GM21447 (cell line): ENCODE measurements at regions not wholly inside any gene's neighbourhood (a gene's known extent, or its start where the extent isn't known, plus 50 kb on each side); places are given as distances from the start of the nearest gene placed in this dataset.

Experiments used
- ATAC-seq: cut with Tn5 transposase; IDR thresholded peaks from one replicate; pipeline ENCODE4 v1.9.1; 2021; ENCODE audit not compliant: unreplicated experiment

DNA sequence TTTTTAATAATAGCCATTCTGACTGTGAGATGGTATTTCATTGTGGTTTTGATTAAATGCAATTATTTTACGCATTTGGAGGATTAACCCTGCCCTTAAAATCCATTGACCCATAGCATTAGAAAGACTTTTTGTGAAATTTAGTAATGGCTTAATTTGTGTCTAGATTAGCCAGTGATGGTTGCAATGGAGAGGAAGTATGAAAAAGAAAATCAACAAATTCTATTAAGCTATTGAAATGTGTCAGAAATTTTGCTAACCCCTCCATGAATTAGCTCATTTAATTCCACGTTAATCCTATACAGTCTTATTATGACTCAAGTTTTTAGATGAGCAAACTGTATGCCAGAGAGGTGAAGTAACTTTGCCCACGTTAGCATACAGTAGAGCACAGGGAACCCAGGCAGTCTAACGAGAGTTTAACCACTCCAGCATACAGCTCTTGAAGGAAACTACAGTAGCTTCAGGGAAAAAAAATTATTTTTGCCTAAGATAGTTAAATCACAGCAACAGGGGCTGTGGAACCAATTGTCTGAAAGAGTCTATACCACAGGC, 158.2 kb upstream of the PPP2R2B start:
- ATAC-seq, result no peak

DNA sequence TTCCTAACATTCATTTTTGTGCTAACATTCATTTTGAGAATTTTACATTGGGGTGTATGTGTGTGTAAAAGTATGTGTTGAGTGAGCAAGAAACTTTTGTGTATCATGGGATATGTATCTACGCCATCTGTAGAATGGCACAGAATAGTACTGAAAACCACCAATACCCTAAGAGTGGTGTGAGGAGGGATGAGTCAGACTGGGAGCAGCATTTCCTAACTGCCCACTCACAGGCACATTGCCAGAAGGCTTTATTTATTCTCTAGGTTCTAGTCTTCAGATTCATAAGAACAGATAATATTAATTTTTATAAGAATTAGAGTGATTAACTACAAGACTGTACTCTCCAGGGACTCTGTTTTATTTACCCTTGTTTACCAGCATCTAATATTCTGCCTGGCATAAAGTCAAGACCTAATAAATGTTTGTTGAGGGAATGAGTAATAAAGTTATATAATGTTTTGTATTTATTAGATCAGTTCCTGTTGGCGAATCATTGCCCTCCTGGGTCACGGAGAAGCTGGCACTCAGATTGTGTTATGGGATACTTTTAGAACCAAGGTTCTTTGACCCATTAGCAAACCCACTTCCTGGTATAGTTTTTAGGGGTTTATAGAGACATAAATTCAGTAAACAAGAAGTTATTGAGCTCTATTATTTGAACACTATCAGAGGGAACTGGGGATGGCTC, 159.1 kb upstream of the PPP2R2B start:
- ATAC-seq, result no peak

DNA sequence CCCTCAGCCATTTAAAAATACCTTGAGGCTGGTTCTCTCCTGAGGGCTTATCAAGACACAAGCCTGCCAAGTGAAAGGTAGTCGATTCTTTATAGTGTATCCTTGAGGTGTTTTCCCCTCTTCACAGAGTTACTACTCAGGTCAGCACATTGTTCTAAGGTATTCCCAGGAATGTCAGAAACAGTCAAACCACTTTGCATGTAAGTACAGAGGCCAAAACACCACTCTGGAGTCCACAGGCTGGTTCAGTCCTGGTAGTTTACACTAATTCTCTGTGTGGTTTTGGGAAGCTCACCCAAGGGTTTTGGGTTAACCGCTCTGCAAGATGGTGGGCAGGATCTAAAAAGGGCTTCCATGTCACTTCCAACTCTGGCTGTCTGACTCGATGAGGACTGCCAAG, 162.3 kb upstream of the PPP2R2B start:
- ATAC-seq, result no peak

DNA sequence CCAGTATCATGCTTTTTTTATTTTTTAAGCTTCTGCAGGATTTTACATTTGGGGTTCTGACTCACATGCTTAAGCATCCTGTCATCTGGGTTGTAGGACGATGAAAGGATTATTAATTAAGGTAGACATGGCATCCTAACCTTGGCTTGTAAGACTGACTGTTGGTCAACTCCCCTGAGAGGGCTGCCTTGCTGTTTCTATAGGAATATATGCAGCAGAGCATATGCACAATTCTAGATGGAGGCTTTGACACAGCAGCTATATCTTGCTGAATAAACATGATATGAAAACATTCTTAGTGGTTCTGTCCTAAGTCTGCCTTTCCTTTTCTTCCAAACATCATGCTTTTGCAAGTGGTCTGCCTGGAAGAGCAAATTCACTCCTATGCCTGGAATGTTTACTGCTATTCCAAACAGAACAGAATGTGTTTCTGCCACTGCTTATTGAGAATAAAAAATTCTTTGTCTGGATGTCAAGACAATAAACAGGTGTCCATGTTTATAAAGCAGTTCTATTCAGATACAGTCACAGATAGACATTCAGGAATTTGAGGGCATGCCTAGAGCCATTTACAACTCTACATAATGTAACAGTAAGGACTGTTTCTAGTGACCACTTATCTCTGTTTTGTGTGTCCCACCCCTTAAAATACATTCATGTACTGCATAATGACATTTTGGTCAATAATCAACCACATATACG, 166.2 kb upstream of the PPP2R2B start:
- ATAC-seq, result no peak

DNA sequence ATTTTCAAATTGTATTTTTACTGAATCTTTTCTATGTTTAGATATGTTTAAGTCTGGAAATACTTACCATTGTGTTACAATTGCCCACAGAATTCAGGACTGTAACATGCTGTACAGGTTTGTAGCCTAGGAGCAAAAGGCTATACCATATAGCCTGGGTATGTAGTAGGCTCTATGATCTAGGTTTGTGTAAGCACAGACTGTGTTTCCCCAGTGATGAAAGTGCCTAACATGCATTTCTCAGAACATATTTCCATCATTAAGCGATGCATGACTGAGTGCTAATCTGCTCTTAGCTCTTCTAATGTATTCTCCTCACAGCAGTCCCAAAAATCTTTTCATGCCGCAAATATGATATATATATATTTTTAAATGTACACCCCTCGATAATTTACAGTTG, 166.7 kb upstream of the PPP2R2B start:
- no peak for ATAC-seq

DNA sequence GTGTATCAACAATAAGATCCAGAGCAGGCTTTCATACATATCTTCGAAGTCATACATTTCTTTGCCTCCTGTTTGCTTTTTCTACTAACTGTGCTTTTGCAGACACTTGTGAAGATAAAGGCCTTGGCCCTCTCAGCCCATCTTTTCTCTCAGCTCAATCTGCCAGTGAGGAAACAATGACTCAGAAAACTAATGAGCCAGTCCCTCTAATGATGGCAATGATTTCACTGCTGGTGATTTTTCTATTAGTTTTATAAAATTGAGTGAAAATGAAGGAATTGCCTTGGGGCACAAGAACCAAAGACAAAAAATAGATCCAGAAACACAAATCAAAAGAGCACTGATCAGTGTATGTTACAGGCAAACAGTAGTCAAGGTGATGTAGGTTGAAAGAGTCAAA, 167.7 kb upstream of the PPP2R2B start:
- no peak for ATAC-seq

DNA sequence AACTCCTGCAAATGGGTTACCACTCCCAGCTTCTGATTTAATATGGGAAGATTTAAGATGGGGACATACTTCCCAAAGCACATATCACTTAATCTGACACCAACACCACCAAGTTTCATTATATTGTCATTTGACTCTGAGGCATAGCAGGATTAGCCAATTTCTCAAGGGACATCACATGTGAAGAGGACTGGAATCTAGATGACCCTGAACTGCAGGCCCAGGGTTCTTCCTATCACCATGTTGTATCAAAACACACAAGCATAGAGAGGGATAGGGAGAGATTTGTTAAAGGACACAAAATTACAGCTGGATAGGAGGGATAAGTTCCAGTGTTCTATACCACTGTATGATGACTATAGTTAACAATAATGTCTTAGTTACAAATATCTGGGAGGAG, 168.3 kb upstream of the PPP2R2B start:
- no peak for ATAC-seq

DNA sequence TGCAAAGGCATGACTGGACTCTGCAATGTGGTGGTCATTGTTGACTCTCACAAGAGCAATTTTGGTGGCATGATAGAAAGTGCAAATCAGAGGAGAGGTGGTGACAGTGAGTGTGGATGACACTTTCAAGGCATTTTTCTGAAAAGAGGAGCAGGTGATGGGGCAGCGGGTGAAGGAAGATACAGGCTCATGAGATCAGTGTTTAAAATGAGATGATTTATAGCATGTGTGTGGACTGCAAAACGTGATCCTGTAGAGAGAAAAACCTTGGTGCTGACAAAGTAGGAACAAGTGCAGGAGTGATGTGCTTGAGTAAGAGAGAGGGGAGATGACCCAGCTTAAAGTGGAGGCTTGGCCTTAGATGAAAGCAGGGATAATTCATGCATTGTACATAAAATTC, 171.2 kb upstream of the PPP2R2B start:
- no peak for ATAC-seq

DNA sequence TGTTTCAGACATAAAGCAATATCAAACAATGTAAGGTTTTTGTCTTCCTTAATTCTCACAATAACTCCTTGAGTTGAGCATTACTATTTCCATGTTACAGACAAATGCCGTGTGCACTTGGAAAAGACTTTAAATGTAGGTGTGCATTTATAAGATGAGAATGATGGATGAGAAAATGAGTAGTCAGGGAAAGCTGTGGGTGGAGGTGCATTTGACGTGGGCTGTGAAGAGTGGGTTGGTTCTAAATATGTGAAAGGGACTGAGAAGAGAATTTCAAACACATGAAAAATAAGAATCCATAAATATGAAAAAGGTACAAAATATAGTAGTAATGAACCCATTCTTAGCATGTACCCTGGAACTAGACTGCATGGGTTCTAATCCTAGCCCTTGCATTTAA, 171.6 kb upstream of the PPP2R2B start:
- ATAC-seq, result no peak

DNA sequence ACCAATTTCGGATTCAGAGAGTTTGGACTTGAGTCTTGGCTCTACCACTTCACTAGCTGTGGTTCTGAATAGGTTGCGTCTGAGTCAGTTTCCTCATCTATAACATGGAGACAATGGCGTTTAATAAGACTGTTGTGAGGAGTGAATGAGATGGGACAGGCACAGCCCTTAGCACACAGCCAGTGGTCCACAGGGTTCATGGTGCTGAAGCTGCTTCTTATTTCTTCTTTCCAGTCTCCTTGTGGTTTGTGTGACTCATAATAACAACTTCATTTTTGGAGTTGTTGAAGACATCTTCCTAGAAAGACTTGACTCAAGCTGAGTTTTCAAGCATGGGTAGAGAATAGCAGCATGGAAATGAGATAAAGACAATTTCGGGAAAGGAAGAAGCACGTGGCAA, 172.6 kb upstream of the PPP2R2B start:
- ATAC-seq, result no peak

DNA sequence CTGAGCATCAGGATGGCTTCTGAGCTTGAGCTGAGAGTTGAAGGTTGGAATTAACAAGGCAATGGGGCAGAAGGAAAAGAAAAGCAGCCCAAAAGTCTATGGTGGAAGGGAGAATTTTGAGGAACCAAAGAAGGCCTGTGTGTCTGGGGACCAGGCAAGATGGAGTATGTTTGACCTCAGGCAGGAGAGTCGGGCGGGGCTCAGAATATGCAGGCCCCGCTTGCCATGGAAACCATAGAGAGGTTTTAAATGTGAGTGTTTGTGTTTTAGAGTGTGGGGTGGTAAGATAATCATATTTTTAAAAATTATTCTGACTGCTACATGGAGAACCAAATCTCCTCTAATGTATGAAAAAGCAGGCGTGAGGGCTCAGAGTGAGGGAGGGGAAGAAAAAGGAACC, 174.0 kb upstream of the PPP2R2B start:
- no peak for ATAC-seq

DNA sequence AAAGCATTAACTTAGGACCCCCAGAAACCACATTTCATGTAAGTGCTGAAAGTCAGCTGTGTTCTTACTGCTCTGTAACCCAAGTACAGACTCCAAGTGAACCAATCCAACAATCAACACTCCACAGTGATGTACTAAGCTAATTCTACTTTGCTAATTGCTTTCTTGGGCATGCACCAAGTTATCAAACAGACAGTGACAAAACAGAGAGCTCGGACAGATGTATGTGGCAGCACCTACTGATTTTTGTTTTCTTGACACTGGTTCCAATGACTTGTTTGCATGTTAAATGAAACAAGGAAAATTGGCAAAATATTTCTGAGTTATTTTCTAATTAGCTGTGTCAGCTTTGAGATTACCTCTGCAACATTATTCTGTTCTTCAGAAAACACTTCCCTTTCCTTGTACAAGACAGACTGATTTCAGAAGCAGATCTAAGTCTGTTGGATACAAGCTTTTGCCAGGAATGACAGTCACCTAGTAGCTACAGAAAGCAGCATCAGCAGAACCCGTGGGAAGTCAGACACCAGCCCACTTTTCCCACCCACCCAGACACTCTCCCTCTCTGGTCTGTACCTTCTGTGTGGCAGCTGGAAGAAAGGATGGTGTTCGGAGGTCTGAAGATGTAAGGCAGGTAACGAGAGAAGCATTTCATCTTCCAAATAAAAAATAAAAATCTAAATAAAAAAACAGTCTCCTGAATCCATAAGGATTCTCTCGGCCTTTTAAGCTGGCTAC, 176.7 kb upstream of the PPP2R2B start:
- ATAC-seq, result no peak

DNA sequence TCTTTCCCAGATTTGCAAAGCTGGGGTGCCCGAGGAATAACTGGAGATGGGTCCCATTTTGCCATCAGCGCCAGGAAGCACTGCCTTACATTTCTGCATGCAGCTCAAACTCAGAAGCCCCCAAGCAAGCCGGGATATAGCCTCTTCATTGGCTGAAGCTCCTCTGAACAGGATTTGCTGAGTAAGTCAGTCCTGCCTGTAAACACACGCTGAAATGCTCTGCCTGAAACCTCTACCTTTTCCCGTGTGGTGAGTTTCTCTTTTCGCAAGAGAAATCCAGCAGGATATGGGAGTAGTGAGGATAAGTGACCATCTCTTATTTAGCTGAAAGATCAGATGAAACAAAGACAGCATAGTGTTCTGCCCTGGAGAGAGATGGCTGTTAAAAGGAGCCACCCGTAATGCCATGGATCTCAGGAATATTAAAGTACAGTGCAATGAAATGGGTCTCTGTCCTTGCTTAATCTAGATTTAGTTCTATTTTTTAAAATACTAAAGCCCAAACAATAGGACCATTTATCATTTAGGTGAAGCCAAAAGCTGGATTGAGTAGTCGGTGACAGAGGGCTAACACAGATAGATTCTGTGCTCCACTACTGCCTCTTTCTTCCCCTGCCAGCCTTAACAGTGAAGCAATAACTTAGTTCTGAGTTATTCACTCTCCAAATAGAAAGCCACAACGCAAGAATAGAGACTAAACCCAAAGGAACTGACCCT, 177.5 kb upstream of the PPP2R2B start:
- ATAC-seq, result no peak

DNA sequence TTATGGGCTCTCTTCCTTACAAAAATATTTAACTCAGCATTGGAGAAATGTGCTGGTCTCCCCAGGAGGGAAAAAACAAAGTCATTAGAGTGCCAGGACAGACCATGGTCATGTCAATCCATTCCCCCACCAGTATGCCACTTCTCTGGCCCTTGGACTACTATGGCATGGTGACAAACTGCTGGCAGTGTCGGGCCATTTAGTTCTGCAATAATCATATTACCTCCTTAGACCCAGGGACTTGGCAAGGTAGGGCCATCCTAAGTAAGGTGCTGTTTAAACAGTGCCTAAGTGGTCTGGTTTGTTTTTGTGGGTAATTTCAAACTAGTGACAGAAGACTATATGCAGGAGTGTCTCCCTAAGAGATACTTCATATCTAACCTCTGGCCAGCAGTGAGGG, 177.8 kb upstream of the STK32A start:
- ATAC-seq, result no peak

DNA sequence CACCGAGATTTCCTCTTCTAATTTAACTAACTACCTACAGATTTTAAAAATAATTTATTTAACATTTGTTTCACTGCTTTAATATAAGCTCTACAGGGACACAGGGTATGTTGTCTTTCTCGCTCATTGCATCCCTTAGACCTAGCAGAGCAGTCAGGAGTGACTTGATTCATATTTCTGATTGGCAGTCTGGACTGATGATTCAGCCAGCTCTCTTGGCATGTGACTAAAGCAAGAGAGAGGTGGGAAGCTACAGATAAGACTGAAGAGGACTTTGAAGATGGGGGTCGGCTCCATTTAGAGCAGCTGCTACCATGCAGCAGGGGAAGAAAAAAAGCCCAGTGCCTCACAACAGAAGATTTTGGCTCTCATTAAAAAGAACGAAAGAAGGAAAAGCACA, 173.4 kb upstream of the STK32A start:
- ATAC-seq, result no peak

DNA sequence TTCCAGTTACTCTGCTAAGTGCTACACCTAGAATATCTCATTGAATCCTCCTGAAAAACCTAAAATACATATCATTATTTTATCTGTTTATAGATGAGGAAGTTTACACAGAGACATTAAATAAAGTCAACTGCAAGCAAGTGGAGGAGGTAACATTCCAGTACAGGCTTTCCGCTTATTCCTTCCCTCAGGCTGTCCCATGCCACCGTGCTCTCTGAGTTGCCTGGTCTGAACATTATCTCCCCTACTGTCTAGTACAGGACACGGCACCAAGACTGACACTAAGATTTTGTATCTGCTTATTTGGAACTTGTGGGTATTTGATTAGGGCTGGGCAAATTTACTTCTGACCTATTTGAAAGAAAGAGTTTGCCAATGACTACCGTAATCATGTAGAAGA, 172.4 kb upstream of the STK32A start:
- no peak for ATAC-seq

DNA sequence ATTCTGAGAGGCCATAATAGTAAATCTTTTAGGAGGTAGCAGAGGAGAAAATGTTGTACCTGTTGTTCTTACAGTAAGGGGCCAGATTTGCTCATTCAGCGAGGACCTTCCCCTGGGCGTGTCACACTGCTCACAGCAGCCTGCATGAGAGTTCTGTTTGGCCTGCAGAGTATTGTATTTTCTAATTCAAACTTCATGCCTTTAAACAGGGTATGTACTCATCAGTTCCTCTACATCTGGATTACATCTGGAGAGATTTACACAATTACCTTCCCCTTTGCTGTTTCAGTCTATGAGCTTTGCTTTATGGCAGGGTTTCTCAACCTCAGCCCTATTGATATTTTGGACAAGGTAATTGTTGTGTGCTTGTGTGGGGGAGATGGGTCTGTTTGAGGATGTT, 170.9 kb upstream of the STK32A start:
- ATAC-seq, result no peak

DNA sequence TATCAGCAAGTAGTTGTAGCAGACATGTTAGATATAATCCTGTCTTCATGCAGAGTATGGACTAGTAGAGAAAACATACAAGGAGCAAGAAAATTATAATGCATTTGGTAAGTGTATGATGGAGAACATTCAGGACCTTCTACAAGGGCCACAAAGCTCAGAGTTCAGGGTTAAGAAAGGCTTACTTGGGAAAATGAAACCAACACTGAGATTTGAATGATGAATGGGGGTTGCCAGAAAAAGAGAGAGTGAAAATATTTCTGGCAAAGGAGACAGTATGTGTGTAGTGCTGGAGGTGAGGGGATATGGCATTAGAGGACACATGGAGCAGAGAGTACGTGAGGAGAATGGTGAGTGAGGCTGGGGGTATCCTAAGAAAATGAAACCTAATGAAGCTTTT, 169.8 kb upstream of the STK32A start:
- peak; percentile 84 for ATAC-seq

DNA sequence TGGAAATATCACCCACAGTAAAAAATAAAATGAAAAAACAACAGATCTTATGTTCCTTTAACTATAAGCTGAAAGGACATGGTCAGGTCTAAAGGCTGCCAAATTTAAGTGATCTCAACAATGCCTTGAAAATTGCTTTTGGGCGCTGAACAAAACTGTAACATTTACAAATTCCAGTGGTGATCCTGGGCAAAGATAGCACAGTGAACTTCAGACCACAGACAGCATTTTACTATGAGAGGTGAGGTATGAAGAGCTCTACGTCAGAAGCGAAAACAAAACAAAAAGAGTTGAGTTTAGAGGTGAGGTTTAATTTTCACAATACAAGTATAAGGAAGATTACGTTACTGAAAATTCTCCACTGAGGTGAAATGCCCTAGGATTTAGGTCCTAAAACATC, 165.8 kb upstream of the STK32A start:
- no peak for ATAC-seq

DNA sequence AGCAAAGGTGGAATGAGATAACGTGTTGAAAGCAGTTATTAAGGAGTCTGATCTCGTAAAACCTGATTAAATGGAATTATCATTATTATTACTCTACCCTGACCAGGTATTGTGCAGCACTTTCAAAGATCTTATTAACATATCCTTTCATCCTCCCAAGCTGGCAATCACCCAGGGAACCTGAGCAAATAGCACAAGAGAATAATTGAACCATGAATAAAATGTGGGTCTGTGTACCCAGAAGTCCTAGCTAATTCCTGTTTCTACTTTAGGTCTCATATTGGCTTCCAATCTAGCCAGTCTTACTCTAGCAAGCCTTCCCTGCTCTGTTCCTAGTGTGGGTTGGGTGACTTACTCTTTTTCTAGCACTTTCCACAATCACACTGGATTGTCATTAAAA, 162.2 kb upstream of the STK32A start:
- no peak for ATAC-seq

DNA sequence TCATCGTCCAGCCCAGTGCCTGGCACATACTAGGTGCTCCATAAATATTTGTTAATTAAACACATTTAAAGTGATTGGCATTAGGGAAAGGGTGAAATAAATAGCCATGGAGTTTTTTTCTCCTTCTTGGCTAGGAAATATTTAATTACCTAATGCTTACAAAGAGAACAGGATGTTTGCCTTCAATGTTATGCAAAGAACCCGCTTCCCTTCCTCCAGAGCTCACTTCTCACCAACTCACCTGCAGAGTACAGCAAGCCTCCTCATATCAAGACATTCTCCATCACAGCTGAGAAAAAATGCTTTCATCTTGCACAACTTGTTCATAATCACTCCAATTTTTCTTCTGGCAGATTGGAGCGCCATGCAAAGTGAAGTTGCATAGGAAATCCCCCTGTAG, 161.7 kb upstream of the STK32A start:
- no peak for ATAC-seq
